Hematopoietic multipotent progenitor cell treated with erythropoietin and hydrocortisone succinate and interleukin-3 and kit ligand, for 8 days (in vitro differentiated cells): ENCODE measurements at regions not wholly inside any gene's neighbourhood (a gene's known extent, or its start where the extent isn't known, plus 50 kb on each side); places are given as distances from the start of the nearest gene placed in this dataset.
"Not testable (repeated sequence)": the region's sequence is repeated elsewhere in the genome, so short reads cannot be mapped to it uniquely, and the experiment has no call there.

Experiments used
- DNase-seq: peaks from one replicate; pipeline ENCODE4 v3.0.0-alpha.2; 2015

DNA sequence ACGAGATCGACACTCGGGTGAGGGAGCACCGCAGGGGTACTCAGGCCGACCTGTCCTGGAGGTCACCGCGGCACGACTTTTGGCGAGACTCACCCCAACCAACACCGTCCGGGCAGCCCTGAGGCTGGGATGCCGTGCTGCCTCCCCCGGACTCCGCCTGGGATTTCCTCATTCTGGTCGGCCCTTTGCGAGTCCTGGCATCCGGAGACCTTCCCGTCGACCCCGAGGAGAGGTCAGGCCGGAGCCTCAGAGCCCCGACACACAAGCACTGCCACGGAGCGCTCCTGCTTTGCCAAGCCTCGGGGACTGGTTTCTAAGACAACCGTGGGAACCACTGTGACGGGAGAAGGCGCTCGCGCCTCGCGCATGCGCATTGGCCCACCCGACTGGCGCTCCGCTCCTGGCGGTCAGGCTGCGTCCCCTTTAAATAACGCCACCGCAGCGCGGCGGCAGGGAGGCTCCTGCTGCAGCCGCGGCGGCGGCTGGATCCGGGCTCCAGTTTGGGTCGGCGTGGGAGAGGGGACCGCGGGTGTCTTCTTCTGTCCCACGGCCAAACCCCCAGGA, 166.4 kb upstream of the ZNF337 start:
- DNase-seq = peak; percentile 76

DNA sequence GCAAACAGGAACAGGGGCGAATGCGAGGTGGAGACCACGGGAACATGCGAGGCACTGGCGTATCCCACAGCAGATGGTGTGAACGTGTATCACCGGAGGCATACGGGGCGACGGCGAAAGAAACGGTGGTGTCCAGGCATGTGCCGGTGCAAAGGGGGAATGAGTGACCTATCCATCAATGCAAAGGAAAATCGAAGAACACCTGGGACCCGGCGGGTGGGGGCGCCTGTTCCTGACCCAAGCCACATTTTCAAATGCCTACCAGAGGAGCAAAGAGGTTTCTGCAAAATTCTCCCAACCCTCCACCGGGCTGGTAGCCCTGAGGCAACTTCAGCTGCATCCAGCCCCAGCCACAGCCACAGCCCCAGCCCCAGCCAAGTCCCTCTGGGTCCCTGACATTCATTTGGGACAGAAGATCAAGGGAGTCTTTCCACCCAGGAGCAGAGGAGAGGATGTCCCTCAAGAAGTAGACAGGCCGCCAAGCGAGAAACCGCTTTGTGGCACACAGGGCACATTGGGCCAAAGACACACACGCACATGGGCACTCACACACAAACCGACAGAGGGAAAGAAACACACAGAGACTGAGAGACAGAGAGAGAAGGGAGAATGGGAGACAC, 164.0 kb upstream of the ZNF337 start:
- DNase-seq = no peak

DNA sequence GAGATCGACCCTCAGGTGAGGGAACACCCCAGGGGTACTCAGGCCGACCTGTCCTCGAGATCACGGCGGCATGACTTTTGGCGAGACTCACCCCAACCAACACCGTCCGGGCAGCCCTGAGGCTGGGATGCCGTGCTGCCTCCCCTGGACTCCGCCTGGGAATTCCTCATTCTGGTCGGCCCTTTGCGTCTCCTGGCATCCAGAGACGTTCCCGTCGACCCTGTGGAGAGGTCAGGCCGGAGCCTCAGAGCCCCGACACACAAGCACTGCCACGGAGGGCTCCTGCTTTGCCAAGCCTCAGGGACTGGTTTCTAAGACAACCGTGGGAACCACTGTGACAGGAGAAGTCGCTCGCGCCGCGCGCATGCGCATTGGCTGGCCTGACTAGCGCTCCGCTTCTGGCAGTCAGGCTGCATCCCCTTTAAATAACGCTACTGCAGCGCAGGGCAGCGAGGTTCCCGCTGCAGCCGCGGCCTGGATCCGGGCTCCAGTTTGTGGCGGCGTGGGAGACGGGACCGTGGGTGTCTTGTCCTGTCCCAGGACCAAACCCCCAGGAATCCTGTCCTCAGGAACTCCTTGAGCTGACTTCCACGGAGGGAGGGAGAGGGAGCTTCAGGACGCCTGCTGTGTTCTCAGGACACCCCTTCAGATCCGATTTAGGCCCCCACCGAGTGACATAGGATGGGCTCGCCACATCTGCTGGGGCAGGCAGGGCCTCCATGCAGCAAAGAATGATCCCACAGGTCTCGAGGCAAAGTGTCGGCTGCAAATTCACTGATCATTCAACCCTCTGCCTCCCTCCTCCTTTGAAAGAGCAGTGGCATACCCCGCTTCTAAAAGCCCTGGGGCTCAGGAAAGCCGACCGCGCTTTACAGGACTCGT, 163.2 kb upstream of the ZNF337 start:
- peak; percentile 8 for DNase-seq

DNA sequence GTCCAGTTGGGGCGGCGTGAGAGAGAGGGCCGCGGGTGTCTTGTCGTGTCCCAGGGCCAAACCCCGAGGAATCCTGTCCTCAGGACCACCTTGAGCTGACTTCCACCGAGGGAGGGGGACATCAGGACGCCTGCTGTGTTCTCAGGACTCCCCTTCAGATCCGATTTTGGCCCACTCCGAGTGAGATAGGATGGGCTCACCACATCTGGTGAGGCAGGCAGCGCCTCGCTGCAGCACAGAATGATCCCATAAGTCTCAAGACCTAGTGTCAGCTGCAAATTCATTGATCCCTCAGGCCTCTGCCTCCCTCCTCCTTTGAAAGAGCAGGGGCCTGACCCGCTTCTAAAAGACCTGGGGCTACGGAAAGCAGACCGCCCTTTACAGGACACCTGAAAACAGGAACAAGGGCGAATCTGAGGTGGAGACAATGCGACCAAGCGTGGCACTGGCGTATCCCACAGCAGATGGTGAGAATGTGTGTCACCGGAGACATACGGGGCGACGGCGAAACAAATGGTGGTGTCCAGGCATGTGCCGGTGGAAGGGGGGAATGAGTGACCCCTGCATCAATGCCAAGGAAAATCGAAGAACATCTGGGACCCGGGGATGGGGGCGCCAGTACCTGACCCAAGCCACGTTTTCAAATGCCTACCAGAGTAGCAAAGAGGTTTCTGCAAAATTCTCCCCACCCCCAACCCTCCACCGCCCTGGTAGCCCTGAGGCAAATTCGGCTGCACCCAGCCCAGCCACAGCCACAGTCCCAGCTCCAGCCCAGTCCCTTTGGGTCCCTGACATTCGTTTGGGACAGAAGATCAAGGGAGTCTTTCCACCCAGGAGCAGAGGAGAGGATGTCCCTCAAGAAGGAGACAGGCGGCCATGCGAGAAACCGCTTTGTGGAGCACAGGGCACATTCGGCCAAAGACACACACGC, 162.1 kb upstream of the ZNF337 start:
- DNase-seq = no peak

DNA sequence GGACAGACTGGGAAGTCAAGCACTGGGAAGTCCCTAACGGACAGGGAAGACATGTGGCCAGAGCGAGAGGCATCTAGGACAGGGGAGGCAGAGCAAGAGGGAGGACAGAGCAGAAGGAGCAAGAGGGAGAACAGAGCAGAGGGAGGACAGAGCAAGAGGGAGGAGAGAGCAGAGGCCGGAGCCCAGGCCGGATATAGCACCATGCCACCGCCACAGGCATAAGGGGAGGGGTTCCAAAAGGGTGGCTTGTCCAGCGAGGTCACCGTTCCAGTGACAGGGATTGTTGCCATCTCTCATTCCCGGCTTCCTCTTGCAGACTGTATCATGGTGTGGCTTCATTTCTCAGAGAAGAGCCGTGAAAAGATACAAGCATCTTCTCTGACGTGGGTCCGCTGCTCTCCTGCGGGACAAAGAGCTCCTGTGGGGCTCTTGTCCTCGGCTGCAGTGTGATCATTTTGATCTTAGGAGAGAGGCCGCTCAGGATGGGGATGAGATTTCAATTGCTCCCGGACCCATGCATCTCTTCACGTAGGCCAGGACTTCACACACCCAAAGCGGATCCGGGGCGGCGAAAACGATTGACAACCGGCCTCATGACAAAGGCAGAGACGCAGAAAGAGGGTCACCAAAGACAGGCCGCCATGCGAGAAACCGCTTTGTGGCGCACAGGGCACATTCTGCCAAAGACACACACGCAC, 160.6 kb upstream of the ZNF337 start:
- not testable (repeated sequence) for DNase-seq

DNA sequence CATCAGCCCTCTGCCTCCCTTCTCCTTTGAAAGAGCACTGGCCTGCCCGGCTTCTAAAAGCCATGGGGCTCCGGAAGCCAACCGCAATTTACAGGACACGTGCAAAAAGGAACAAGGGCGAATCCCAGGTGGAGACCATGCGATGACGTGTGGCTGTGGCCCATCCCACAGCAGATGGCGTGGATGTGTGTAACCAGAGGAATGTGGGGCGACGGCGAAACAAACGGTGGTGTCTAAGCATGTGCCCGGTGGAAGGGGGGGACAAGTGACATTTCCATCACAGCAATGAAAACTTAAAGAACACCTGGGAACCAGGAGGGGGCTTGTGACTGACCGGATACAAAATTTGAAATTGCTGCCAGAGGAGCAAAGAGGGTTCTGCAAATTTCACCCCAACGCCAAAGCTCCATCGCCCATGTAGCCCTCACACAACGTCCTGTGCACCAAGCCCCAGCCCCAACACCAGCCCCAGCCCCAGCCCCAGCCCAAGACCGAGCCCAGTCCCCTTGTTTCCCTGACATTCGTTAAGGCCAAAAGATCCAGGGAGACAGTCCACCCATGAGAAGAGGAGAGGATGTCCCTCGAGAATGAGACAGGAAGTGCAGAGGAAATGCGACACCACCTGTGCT, 159.7 kb upstream of the ZNF337 start:
- DNase-seq = no peak

DNA sequence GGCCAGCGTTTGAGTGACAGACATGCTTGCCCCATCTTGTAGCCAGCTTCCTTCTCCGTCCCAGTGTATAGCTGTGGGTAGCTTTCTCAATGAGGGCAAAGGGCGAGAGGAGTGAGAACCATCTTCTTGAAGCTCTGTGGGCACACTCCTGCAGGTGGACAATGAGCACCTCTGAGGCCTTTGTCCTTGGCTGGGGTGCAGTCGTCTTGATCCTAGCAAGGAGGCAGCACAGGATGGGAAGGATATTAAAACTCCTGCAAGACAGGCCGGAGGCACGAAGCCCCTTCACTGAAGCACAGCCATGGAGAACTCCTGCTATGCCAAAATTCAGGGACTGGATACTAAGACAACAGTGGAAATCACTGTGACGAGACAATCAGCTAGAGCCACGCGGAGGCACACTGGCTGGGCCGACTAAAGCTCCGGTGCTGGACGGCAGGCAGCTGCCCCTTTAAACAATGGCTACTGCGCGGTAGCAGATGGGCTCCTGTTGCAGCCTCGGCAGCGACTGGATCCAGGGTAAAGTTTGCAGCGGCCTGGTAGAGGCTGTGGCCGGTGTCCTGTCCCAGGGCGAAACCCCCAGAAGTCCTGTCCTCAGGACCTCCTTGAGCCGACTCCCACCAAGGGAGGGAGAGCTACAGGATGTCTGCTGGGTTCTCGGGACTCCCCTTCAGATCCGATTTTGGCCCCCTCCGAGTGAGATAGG, 159.0 kb upstream of the ZNF337 start:
- DNase-seq = not testable (repeated sequence)

DNA sequence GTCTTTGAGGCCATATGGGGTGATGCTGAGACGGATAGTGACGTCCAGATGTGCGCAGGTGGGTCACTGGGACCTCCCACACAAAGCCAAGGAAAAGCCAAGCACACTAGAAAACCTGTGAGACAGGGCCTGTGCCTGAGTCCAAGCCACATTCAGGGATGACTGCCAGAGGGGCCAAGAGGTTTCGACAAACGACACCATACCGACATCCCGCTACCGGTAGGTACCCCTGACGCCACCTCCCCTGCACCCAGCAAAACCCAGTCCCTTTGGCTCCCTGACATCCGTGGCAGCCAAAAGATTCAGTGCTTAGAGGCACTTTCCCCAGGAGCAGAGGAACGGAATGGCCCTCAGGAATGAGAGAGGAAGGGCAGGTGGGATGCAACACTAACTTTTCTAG, 158.0 kb upstream of the ZNF337 start:
- DNase-seq = not testable (repeated sequence)

DNA sequence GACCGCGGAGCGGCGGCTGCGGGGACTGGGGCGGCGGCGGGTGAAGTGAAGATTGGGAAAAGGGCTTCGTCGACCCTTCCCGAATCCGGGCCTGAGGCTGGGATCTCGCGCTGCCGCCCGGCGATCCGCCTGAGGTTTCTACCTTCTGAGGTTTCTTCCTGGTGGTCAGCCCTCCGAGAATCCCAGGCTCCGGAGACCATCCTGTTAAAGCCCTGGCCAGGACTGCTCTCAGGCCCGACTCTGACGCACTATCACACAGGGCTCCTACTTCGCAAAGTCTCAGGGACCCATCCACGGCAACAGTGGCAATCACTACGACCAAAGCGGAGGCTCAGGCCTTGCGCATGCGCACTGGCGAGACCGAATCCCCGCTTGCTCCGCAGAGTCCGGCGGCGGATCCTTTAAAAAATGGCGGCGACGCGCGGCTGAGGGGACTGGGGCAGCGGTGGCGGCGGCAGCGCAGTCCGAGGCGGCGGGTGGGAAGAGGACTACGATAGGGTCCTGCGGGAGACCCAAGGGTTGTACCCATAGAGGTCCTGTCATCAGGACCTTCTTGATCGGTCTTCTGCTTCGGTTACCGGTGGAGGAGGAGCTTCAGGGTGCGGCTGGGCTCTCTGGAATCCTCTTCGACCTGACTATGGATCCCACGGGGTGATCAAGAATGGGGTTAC, 157.2 kb upstream of the ZNF337 start:
- DNase-seq = peak; percentile 22

DNA sequence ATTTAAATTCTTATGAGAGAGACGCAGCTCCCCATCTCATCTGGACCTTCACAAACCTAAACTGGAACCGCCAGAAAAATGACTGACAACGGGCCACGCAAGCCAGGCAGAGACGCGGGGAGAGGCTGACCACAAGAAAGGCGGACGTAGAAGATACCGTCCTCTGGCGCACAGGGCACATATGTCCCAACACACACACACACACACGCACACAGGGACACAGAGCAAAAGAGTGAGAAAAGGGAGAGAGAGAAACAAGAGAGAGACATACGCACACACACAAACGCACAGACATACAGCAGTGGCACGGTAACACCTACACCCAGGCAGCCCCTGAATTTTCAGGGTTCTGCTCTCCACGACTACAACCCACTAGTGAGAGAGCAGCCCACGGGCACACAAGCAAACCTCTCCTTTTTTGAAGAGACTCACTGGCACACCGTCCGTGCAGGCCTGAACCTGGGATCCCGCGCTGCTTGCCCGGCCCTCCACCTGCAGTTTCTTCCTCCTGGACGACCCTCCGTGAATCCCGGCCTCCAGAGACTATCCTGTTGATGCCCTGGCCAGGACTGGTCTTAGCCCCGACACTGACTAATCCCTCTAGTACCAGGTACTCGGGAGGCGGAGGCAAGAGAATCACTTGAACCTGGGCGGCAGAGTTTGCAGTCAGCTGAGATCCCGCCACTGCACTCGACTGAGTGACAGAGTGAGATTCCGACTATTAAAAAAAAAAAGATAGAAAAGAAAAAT, 156.5 kb upstream of the ZNF337 start:
- DNase-seq = not testable (repeated sequence)

DNA sequence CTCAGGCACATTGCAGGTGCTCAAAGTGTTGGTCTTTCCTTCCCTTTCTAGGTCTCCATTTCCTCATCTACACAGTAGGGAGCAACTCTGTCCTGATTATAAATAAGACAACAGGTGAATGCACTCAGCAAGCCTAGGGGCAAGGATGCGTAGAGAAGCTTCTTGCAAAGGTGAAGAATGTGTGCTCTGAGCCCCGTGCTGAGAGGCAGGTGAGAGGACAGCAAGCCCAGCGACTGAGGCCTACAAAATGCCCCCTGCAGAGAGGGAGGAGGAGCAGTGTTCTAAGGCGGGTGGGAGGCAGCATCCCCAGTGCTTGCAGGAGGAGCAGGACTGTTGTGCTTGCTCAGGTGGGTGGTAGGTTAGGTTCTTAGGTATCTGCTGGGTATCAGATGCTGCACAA, 153.5 kb upstream of the ZNF337 start:
- not testable (repeated sequence) for DNase-seq

DNA sequence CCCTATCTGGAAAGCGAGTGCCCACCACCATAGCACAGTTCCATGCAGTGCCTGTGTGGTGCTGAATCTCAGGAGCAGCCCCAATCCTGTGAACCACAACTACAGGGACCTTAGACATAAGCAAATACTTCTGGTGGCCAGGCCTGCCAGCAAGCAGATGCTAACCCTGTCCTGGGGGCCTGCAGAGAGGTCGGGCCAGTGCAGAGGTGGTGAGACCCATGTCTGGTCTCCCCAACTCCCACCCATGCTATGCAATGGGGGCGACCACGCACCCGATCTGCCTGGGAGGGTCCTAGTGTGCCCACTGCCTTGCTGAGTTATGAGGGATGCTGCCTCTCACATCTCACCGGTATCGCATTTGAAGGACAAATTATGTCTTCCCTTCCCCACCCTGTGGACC, 151.6 kb upstream of the ZNF337 start:
- no peak for DNase-seq

DNA sequence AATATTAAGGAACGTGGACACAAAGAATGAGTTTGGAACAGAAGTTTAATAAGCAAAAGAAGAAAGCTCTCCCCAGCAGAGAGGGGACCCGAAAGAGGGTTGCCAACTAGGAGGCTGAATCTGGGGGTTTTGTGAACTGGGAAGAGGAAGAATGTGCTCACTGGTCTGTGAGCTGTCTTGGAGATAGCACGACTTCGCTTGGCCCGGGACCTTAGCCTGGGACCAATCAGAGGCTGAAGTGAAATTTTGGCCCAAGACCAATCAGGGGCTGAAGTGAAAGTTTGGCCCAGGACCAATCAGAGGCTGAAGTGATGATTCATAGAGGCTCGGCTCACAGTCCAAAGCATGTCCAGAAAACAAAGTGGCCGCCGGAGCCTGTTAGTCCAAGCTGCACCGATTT, 148.0 kb upstream of the ZNF337 start:
- not testable (repeated sequence) for DNase-seq

DNA sequence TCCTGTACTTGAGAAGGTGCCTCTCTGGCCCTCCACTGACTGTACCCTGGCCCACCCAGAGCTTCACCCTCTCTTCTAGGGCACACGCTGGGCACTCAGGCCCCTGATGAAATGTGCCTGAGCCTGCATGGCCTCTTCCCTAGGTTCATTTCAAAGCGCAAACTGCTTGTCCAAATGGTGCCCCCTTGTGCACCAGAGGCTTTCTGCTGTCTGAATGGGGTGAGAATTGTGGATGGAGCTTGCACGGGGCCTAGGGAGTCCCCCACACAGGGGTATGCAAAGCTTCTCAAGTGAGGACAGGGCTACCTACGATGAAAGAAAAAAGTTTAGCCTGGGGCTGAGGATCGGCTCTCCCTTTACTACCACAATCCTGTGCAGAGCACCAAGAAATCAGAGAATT, 116.9 kb upstream of the ZNF337 start:
- DNase-seq = not testable (repeated sequence)

DNA sequence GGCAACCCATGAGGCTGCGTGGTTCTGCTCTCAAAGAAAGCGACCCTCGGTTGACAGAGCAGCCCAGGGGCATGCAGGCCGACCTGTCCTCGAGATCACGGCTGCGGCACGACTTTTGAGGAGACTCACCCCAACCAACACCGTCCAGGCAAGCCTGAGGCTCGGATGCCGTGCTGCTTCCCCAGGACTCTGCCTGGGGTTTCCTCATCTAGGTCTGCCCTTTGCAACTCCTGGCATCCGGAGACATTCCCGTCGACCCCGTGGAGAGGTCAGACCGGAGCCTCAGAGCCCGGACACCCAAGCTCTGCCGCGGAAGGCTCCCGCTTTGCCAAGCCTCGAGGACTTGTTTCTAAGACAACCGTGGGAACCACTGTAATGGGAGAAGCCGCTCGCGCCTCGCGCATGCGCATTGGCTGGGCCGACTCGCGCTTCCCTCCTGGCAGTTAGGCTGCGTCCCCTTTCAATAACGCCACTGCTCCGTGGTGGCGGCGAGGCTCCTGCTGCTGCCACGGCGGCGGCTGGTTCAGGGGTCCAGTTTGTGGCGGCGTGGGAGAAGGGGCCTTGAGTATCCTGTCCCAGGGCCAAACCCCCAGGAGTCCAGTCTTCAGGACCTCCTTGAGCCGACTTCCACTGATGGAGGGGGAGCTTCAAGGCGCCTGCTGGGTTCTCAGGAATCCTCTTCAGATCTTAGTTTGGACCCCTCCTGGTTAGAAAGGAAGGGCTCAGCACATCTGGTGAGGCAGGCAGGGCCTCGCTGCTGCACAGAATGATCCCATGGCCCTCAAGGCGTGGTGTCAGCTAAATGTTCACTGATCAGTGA, 101.7 kb upstream of the ZNF337 start:
- DNase-seq = not testable (repeated sequence)

DNA sequence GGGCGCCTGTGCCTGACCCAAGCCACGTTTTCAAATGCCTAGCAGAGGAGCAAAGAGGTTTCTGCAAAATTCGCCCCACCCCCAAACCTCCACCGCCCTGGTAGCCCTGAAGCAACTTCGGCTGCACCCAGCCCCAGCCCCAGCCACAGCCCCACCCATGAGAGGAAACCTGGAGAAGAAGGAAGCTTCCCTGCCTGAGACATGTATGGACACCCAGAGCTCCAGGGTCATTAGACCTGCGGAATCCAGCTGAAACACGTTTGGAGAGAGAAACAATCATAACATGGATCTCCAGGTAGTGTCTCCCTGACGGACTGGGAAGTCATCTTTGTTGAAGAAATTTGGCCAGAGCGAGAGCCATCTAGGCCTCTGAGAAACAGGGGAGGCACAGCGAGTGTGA, 100.4 kb upstream of the ZNF337 start:
- DNase-seq = not testable (repeated sequence)

DNA sequence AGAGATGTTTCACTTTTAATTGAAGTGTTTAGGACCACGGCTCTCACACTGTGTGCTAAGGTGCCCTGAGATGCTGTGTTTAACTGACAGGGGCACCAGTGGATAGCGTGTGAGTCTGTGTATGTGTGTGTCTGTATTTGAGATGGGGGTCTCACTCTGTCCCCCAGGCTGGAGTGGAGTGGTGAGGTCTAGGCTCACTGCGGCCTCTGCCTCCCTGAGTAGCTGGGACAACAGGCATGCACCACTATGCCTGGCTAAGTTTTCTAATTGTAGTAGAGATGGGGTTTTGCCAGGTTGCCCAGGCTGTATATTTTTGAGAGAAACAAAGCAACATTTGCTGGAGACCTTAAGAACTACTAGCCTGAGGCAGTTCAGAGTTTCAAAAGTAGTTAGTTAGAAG, 80.6 kb upstream of the ZNF337 start:
- not testable (repeated sequence) for DNase-seq

DNA sequence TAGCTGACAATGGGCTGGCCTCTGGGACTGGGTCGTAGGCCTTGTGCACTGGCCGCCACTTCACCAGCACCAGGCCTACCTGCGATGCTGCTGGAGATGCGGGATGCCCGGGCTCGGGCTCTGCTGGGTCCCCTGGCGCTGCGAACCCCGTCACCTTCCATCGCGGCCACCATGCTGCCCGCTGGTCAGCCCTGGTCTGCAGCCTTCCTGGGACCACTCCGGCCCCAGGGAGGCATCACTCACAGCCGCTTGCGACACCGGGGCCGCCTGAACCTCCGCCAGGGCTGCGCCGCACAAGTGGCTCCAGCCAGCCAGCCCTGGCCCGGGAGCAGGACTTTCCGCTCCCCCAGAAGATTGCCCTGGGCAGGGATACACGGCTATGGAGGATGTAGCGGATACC, 78.1 kb upstream of the ZNF337 start:
- not testable (repeated sequence) for DNase-seq

DNA sequence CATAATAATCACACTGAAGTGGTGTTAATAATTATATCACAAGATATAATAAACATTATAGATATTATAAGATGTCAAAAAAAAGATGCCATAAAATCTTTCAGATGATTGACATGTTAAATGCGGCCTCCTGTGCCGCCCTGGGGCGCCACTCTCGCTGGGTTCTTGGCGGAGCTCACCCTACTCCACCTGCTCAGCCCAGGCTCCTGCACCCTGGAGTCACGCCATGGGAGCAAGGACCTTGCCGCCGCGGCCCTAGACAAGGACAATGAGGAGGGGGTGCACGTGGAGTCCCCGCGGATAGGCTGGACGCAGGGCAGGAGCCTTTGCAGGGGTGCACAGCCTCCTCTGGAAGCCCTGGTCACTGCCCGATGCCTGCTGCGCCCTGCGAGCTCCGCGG, 77.5 kb upstream of the ZNF337 start:
- DNase-seq = not testable (repeated sequence)
